ENCODE measurements at regions not wholly inside any gene's neighbourhood (a gene's known extent, or its start where the extent isn't known, plus 50 kb on each side); places are given as distances from the start of the nearest gene placed in this dataset.

DNA sequence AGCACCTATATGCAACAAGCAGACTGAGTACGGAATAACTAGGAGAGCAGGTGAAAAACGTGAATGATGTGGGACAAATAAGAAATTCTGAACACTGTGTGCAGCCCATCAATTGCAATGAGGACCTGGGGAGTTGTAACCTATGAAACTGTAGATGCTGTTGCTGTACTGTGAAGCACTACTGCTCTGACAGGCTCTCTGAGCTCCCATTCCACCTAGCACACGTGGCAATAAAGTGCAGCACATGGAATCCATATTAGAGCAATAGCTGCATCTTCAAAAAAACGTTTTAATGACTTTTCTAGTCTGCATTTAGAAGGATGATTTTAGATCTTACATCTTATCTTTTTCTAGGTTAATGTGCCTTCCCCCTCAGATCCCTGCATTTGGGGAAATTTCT is 748.7 kb upstream of the GOLIM4 start:
- no peaks in the 10 kb centered on the region for H3K36me3 ChIP-seq
- DNase-seq (ENCODE audit: low spot score), result no peak
- no peak overlapping the region for H3K27ac ChIP-seq
- TF ChIP-seq, protein P1, sequence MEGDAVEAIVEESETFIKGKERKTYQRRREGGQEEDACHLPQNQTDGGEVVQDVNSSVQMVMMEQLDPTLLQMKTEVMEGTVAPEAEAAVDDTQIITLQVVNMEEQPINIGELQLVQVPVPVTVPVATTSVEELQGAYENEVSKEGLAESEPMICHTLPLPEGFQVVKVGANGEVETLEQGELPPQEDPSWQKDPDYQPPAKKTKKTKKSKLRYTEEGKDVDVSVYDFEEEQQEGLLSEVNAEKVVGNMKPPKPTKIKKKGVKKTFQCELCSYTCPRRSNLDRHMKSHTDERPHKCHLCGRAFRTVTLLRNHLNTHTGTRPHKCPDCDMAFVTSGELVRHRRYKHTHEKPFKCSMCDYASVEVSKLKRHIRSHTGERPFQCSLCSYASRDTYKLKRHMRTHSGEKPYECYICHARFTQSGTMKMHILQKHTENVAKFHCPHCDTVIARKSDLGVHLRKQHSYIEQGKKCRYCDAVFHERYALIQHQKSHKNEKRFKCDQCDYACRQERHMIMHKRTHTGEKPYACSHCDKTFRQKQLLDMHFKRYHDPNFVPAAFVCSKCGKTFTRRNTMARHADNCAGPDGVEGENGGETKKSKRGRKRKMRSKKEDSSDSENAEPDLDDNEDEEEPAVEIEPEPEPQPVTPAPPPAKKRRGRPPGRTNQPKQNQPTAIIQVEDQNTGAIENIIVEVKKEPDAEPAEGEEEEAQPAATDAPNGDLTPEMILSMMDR (IDR thresholded peaks at IDR 0.05), result no peak
- no peaks in the 10 kb centered on the region for H3K9me3 ChIP-seq
- no peaks in the 10 kb centered on the region for H3K27me3 ChIP-seq
- H3K4me3 ChIP-seq, result no peak overlapping the region
- H3K4me1 ChIP-seq, result no peaks in the 10 kb centered on the region

DNA sequence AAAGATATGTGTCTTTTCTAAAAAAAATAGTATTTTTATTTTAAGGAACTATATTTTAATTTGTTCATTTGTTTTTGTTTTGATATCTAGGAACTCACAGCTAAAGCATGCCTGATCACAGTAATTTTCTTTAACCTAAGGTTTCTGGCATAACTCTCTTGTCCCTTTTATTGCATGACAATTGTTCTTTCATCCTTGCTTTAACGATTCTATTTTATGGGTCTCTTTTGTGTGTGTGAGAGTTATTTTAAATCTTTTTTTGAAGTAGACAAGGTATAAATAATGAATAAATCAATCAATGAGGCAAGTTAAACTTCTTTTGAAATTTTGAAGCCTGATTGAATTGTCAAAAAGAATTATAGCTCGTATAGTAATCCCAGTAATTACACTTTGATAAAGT is 747.8 kb upstream of the GOLIM4 start:
- DNase-seq (ENCODE audit: low spot score), result no peak
- Histone ChIP-seq H3K36me3 (no peaks in the 10 kb centered on the region), H3K4me3 (no peak overlapping the region), H3K27me3 (no peaks in the 10 kb centered on the region), H3K9me3 (no peaks in the 10 kb centered on the region), H3K4me1 (no peaks in the 10 kb centered on the region), H3K27ac (no peak overlapping the region)
- TF ChIP-seq, protein P1 (IDR thresholded peaks at IDR 0.05), result no peak

DNA sequence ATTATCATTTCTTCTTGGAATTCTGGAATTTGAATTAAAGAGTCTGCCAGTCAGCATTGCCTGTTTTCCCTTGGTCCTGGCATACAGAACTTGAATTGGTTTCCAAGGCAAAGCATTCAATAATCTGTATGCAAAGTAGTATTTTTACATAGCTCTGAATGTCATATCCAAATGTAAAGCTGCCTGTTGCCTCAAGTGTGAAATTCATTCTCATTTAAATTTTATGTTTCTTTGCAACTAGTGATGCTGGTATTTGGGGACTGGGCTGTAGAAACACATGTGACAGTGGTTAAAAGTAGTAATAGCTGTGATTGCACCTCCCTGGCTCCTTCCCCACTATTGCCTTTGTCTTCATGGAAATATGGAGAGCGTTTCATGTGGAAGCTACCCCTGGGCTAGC is 743.9 kb upstream of the GOLIM4 start:
- no peak overlapping the region for H3K4me3 ChIP-seq
- no peak overlapping the region for H3K27ac ChIP-seq
- H3K4me1 ChIP-seq, result no peaks in the 10 kb centered on the region
- H3K27me3 ChIP-seq, result no peaks in the 10 kb centered on the region
- TF ChIP-seq, protein P1 (IDR thresholded peaks at IDR 0.05), result no peak
- H3K9me3 ChIP-seq, result no peaks in the 10 kb centered on the region
- no peaks in the 10 kb centered on the region for H3K36me3 ChIP-seq
- no peak for DNase-seq (ENCODE audit: low spot score)

DNA sequence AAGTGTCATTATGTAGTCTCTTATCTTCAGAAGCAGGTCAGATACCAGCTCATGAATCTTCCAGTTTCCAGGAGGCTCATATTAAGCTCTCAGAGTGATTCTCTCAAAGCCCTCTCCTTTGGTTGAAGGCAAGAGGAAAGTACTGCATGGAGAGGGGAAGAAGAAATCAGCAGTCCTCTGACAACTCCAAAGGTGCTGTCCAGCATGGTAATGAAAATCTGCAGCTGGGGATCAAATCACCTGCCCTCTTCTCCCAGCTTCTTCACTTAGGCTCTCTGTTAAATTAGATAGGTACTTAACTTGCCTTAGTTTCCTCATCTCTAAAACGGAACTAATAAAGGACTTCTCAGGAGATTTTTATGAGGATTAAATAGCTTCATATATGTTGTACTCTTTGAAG is 738.8 kb upstream of the GOLIM4 start:
- Histone ChIP-seq H3K27ac (no peak overlapping the region), H3K27me3 (no peaks in the 10 kb centered on the region), H3K9me3 (no peaks in the 10 kb centered on the region), H3K4me3 (no peak overlapping the region), H3K36me3 (no peaks in the 10 kb centered on the region), H3K4me1 (no peaks in the 10 kb centered on the region)
- TF ChIP-seq, protein P1 (IDR thresholded peaks at IDR 0.05), result no peak
- no peak for DNase-seq (ENCODE audit: low spot score)

DNA sequence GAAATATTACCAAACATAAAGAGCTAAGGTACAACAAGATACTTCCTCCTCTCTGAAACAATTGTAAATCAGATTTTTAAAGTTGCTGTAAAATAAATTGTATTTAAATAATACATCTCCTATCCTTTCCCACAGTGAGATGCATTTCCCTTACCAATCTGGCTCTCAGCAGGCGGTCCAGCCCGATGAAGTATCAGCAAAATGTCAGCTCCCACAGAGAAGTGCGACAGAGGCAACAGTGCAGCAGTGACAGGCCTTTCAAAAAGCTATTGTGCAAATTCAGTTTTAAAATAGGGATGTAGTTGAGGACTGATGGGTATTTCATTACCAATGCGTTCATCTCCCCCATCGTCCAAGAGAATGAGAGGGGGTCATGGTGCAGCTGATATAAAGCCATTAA is 733.2 kb upstream of the GOLIM4 start:
- no peak for DNase-seq (ENCODE audit: low spot score)
- TF ChIP-seq, protein P1 (IDR thresholded peaks at IDR 0.05), result no peak
- Histone ChIP-seq H3K4me1 (no peaks in the 10 kb centered on the region), H3K4me3 (no peak overlapping the region), H3K9me3 (no peaks in the 10 kb centered on the region), H3K27me3 (no peaks in the 10 kb centered on the region), H3K36me3 (no peaks in the 10 kb centered on the region), H3K27ac (no peak overlapping the region)

DNA sequence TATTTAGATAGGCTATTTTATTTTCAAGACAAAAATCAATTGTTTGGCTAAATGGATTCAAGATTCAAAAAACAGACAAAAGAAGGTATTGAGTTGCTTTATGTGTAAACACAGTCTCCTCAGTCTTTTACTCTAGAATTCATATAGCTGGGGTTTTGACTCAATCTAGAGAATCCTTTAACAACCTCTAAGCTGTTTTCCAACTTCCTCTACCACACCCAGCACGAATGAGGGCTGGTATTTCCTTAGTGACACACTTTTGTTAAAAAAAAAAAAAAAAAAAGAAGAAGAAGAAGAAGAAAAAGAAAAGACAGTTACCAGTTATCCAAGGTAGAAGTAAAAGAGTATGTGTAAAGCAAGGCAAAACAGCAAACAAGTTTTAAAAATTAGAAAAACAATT is 732.8 kb upstream of the GOLIM4 start:
- Histone ChIP-seq H3K27ac (no peak overlapping the region), H3K27me3 (no peaks in the 10 kb centered on the region), H3K9me3 (no peaks in the 10 kb centered on the region), H3K4me1 (no peaks in the 10 kb centered on the region), H3K36me3 (no peaks in the 10 kb centered on the region), H3K4me3 (no peak overlapping the region)
- DNase-seq (ENCODE audit: low spot score), result no peak
- TF ChIP-seq, protein P1 (IDR thresholded peaks at IDR 0.05), result no peak

Measured in right atrium auricular region (tissue), 2 donors.